Upper lobe of left lung (tissue), 4 donors: ENCODE measurements at regions not wholly inside any gene's neighbourhood (a gene's known extent, or its start where the extent isn't known, plus 50 kb on each side); places are given as distances from the start of the nearest gene placed in this dataset.

Experiments
- EP300 ChIP-seq, 4 donors: sonication (generic); formaldehyde crosslinking; IDR thresholded peaks; one replicate each; pipeline ENCODE4 v1.5.1; 2017; ENCODE audit warnings: antibody characterized with exemption in 4 of 4, control low read depth in 2 of 4
- POLR2A ChIP-seq, 4 donors: fragments of 450-650 bp; IDR thresholded peaks; one replicate each; pipeline ENCODE4 v1.5.1; 2016 to 2017; ENCODE audit warnings: antibody characterized with exemption in 4 of 4, mild to moderate bottlenecking in 2 of 4
- POLR2AphosphoS5 ChIP-seq, 2 donors: sonication (generic); formaldehyde crosslinking; IDR thresholded peaks; one replicate each; pipeline ENCODE4 v1.5.1; 2017; ENCODE audit warnings: antibody characterized with exemption in 2 of 2
- TF ChIP-seq, protein P1 (sequence below), 6 experiments: fragments of 450-650 bp in 4 of 6; fragments of 200-600 bp in 2 of 6; sonication (generic) in 2 of 6; IDR thresholded peaks; one replicate each; pipeline ENCODE4 v1.5.1; 2016 to 2019; ENCODE audit warnings: antibody characterized with exemption in 6 of 6

DNA sequence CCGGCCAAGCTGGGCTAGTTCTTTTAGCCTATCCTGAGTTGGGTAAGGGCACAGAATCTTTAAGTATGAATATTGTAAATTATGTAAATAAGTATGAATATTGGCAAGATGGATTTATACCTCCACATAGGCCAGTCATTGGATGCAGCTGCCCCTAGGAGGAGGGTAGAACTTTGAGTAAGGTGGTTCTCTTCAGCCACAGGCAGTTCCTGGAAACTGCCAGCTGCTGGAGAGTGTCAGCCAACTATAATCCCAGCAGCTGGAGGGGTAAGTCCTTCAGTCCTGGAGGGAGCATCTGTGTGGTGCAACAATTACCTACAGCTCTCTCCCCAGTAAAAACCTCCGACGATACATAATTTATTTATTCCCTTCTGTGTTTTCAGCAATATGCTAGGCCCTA lies 65.8 kb upstream of the TMPO start:
- TF ChIP-seq, protein P1, sequence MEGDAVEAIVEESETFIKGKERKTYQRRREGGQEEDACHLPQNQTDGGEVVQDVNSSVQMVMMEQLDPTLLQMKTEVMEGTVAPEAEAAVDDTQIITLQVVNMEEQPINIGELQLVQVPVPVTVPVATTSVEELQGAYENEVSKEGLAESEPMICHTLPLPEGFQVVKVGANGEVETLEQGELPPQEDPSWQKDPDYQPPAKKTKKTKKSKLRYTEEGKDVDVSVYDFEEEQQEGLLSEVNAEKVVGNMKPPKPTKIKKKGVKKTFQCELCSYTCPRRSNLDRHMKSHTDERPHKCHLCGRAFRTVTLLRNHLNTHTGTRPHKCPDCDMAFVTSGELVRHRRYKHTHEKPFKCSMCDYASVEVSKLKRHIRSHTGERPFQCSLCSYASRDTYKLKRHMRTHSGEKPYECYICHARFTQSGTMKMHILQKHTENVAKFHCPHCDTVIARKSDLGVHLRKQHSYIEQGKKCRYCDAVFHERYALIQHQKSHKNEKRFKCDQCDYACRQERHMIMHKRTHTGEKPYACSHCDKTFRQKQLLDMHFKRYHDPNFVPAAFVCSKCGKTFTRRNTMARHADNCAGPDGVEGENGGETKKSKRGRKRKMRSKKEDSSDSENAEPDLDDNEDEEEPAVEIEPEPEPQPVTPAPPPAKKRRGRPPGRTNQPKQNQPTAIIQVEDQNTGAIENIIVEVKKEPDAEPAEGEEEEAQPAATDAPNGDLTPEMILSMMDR (IDR thresholded peaks at IDR 0.05), result no peak
- TF ChIP-seq POLR2A (IDR thresholded peaks at IDR 0.05) (no peak), POLR2AphosphoS5 (IDR thresholded peaks at IDR 0.05) (no peak), EP300 (IDR thresholded peaks at IDR 0.05) (no peak)
